Natural killer cell treated with Interleukin-12 subunit alpha and Interleukin-12 subunit beta and Interleukin-15 and Interleukin-18, amount 100 ng/mL, for 72 hours (primary cell): ENCODE measurements at regions not wholly inside any gene's neighbourhood (a gene's known extent, or its start where the extent isn't known, plus 50 kb on each side); places are given as distances from the start of the nearest gene placed in this dataset.

Source experiments
- ATAC-seq, 2 donors: fragments of 150-1000 bp; cut with Tn5 transposase in 1 of 2; sonication (Bioruptor Pico), chemical (Tn5 transposase) in 1 of 2; 2 replicates each; pipeline ENCODE4 v1.10.0; 2021
- DNase-seq: peaks from one replicate; pipeline ENCODE4 v3.0.0; 2022; ENCODE audit warnings: low spot score
- H3K27ac Mint-ChIP-seq, 2 donors: 1 replicate in 1 of 2; 2 replicates in 1 of 2; pipeline ENCODE4 v1.8.0; 2022; ENCODE audit warnings: mixed read lengths in 2 of 2, mild to moderate bottlenecking in 1 of 2, moderate library complexity in 1 of 2
- H3K27me3 Mint-ChIP-seq, 2 donors: 1 replicate in 1 of 2; 2 replicates in 1 of 2; pipeline ENCODE4 v1.8.0; 2022; ENCODE audit warnings: mixed read lengths in 2 of 2
- H3K36me3 Mint-ChIP-seq: one replicate; pipeline ENCODE4 v1.8.0; 2022; ENCODE audit warnings: mixed read lengths
- H3K4me1 Mint-ChIP-seq, 2 donors: 1 replicate in 1 of 2; 2 replicates in 1 of 2; pipeline ENCODE4 v1.8.0; 2022; ENCODE audit warnings: low read depth in 2 of 2, mixed read lengths in 2 of 2, mild to moderate bottlenecking in 1 of 2
- H3K4me3 Mint-ChIP-seq: one replicate; pipeline ENCODE4 v1.8.0; 2022; ENCODE audit warnings: mixed read lengths
- H3K9me3 Mint-ChIP-seq: 2 replicates; pipeline ENCODE4 v1.8.0; 2022; ENCODE audit warnings: mixed read lengths

DNA sequence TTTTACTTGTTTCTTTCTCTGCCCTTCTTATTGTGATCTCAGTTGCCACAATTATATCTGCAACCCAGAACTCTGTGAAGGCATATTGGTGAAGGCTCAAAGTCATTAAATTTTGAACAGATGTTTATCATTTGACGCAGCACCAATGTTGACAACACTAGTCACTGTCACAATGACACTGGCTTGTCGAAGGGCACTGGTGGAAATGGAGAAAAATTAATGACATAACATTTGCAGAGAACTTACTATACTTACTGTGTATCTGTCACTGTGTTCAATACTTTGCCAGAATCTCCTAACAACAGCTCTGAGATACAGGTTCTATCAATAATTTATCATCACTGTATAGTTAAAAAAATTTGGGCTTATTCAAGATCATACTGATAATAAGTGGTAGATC, 1213.7 kb downstream of the NCAM2 start:
- H3K4me3 Mint-ChIP-seq, result no peak overlapping the region
- ATAC-seq (no peak), DNase-seq (no peak)
- peaks cover 16% of the 10 kb centered on the region for H3K9me3 Mint-ChIP-seq
- H3K27ac Mint-ChIP-seq, result no peak overlapping the region
- H3K36me3 Mint-ChIP-seq, result peaks cover 9% of the 10 kb centered on the region
- H3K27me3 Mint-ChIP-seq, result no peaks in the 10 kb centered on the region
- H3K4me1 Mint-ChIP-seq, result no peaks in the 10 kb centered on the region

DNA sequence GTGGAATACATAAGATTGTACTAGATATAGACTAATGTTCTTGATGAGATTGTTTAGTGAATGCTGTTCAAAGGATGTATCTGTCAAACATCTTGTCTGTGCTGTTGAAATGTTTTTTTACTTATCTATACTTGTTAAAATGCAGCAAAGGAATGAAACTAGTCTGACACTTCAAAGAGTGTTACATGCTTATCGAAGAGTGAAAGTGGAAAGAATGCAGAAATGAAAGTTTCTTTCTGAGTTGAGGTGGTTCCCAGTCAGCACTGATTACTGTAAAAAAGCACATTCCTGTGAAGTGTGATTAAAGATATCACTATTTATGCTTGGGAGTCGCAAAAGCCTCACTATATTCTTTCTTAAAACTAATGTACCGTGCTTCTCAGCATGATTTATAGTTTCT, 1225.2 kb downstream of the NCAM2 start:
- Mint-ChIP-seq H3K27me3 (no peaks in the 10 kb centered on the region), H3K9me3 (peaks cover 7% of the 10 kb centered on the region), H3K36me3 (no peaks in the 10 kb centered on the region), H3K4me3 (no peak overlapping the region), H3K4me1 (no peaks in the 10 kb centered on the region), H3K27ac (no peak overlapping the region)
- DNase-seq (no peak), ATAC-seq (no peak)

DNA sequence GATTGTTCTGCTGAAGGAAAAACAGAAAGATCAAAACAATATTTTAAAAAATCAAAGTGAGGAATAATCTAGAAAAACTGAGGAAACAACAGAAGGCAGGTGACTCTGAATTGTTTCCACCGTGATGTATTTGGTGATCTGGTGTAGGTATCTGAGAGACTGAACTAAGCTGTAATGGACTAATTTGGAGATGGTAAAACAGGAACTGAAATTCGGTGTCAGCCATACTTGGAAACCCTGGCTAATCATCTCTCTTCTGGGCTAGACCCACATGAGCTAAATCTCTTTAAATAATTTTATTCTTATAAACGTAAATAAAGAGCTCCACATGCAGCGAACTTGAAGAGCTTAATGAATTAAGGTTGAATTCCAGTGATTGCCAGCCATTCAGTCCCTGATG, 1226.1 kb downstream of the NCAM2 start:
- ATAC-seq (no peak), DNase-seq (no peak)
- H3K36me3 Mint-ChIP-seq, result no peaks in the 10 kb centered on the region
- peaks cover 10% of the 10 kb centered on the region for H3K9me3 Mint-ChIP-seq
- no peaks in the 10 kb centered on the region for H3K27me3 Mint-ChIP-seq
- H3K27ac Mint-ChIP-seq, result no peak overlapping the region
- H3K4me1 Mint-ChIP-seq, result no peaks in the 10 kb centered on the region
- H3K4me3 Mint-ChIP-seq, result no peak overlapping the region

DNA sequence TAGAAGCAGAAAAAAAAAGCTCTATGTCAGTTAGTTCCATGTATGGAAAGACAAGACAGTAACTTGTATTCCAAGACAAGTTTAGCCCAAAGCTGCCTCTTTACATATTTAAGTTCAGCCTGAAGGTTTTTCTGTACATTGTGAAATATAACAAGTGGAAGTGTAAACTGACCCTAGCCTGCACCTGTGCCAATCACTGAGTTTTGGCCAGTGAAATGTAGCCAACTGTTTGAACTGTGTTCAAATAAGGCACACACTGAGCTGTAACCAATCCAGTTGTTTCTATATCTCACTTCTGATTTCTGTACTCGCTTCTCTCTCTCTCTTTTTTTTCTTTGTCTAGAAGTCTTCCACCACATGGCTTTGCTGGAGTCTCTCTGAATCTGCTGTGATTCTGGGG, 1227.1 kb downstream of the NCAM2 start:
- Mint-ChIP-seq H3K27ac (no peak overlapping the region), H3K36me3 (no peaks in the 10 kb centered on the region), H3K4me3 (no peak overlapping the region), H3K9me3 (peaks cover 7% of the 10 kb centered on the region), H3K27me3 (no peaks in the 10 kb centered on the region), H3K4me1 (no peaks in the 10 kb centered on the region)
- ATAC-seq (no peak), DNase-seq (no peak)

DNA sequence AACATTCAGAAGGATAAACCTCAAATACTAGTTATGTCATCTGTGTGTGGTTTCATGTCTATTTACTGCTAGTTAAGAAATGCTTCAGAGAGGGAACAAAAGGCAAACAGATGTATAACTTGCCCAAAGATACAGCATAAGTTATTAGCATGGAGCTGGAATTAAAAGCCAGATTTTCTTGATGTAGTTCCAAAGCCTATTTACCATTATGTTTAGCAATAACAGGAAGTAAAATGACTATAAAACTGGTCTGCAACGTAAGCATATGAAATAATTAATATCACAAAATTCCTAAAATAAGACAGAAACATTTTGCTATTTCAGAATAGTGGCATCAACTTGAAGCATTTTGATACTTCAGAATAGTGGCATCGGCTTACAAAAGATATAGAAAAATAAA, 1232.8 kb downstream of the NCAM2 start:
- DNase-seq (no peak), ATAC-seq (no peak)
- Mint-ChIP-seq H3K4me1 (no peaks in the 10 kb centered on the region), H3K4me3 (no peak overlapping the region), H3K27me3 (no peaks in the 10 kb centered on the region), H3K9me3 (peaks cover 9% of the 10 kb centered on the region), H3K36me3 (no peaks in the 10 kb centered on the region), H3K27ac (no peak overlapping the region)

DNA sequence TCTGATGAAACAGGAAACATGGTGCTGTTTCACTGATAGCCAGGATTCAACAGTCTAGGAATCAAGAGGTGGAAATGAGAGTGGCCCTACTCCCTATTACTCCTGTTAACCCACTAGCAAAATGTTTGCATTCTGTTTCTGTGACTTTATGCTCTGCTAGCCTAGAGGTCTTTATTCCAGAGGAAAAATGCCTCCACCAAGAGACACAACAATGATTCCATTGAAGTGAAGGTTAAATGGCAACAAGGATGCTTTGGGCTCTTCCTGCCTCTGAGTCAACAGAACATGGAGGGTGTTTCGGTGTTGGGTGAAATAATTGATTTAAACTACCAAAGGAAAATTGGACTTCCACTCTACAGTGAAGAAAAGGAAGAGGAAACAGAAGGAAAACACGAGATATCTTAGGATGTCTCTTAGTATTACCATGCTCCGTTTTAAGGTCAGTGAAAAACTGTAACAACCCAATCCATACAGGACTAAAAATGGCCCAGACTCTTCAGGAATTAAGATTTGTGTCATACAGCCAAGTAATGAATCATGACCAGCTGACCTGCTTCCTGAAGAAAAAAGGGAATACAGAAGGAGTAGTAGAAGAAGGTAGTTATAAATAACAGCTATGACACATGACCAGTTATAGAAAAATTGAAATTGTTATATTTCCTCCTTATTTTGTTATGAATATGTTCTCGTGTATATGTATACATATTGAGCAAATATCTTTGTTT, 1237.8 kb downstream of the NCAM2 start:
- no peak for DNase-seq
- no peaks in the 10 kb centered on the region for H3K4me1 Mint-ChIP-seq
- H3K27ac Mint-ChIP-seq, result no peak overlapping the region
- no peak overlapping the region for H3K4me3 Mint-ChIP-seq
- H3K9me3 Mint-ChIP-seq, result peaks cover 29% of the 10 kb centered on the region
- no peaks in the 10 kb centered on the region for H3K27me3 Mint-ChIP-seq
- no peak for ATAC-seq
- peaks cover 4% of the 10 kb centered on the region for H3K36me3 Mint-ChIP-seq

DNA sequence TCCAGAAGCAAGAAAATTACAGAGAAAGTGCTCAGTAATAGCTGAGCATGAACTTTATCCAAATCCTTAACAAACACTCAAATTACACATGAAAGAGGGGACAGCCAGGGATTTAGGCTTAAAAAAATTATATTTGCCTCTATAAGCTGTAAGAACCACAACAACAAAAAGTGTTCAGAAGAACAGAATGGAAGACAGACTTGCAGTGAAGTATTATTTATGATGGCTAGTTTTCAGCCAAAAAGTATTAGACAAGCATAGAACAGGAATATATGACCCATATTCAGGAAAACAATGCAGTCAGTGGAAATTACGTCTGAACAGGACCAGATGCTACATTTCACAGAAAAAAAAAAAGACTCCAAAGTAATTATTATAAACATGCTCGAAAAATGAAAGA, 1246.3 kb downstream of the NCAM2 start:
- DNase-seq, result no peak
- Mint-ChIP-seq H3K27me3 (no peaks in the 10 kb centered on the region), H3K36me3 (peaks cover 4% of the 10 kb centered on the region), H3K4me1 (no peaks in the 10 kb centered on the region), H3K4me3 (no peak overlapping the region), H3K9me3 (peaks cover 15% of the 10 kb centered on the region), H3K27ac (no peak overlapping the region)
- no peak for ATAC-seq

DNA sequence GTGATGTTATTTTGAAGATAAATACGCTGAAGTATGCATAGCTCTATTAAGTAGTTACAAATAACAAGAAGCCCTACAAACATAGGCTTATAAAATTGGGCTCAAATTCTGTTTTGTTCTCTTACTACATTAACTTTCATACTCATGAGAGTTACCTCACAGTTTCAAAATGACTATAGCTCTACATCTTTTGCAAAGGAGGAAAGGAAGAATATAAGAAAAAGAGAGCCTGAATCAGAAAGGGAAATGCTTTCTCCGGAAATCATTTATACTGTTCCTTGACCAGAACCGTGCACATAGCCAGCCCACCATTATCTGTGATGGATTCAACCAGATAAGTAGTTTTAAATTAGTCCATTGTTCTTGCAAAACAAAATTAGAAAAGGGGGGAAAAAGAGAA, 1252.1 kb downstream of the NCAM2 start:
- Mint-ChIP-seq H3K27ac (no peak overlapping the region), H3K4me1 (no peaks in the 10 kb centered on the region), H3K9me3 (peaks cover 20% of the 10 kb centered on the region), H3K27me3 (no peaks in the 10 kb centered on the region), H3K36me3 (peaks cover 6% of the 10 kb centered on the region), H3K4me3 (no peak overlapping the region)
- DNase-seq (no peak), ATAC-seq (no peak)

DNA sequence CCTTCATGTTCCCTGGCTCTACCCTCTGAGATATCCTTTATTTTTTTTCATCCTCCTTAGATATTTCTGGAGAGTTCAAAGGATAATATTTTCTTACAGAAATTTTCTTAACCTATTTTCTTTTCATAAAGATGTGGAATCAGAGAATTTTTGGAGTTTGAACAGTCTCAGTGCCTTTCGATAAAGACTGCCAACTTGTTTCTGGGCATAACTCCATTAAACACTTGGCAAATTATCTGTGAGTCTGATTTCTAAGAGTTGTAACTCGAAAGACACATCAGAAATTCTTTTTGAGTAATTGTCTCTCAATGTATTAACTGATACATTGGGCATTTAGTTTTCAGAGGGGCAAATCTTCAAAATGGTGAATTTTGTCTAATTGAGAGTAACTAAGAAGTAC, 1255.6 kb downstream of the NCAM2 start:
- peaks cover 22% of the 10 kb centered on the region for H3K9me3 Mint-ChIP-seq
- DNase-seq (no peak), ATAC-seq (no peak)
- H3K27ac Mint-ChIP-seq, result no peak overlapping the region
- no peaks in the 10 kb centered on the region for H3K4me1 Mint-ChIP-seq
- no peak overlapping the region for H3K4me3 Mint-ChIP-seq
- no peaks in the 10 kb centered on the region for H3K27me3 Mint-ChIP-seq
- peaks cover 6% of the 10 kb centered on the region for H3K36me3 Mint-ChIP-seq

DNA sequence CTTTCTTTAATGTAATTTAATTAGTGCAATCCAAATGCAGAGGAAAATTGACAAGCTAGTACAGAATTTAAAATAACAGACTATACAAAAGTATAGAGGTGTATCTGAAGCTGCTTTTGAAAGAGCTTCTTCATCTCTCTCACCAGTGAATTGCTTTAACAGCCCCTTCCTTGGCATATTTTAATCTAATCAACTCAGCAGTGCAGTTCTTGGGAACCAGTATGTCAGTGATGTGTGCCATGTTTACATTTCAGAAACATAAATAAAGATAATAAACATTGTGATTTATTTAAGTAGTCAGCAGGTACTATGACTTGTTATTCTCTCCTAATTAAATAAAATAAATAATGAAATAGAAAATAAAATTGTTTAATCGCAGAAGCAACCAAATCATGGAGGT, 1260.6 kb downstream of the NCAM2 start:
- DNase-seq (no peak), ATAC-seq (no peak)
- Mint-ChIP-seq H3K36me3 (peaks cover 6% of the 10 kb centered on the region), H3K4me3 (no peak overlapping the region), H3K27ac (no peak overlapping the region), H3K9me3 (peaks cover 16% of the 10 kb centered on the region), H3K27me3 (no peaks in the 10 kb centered on the region), H3K4me1 (no peaks in the 10 kb centered on the region)

DNA sequence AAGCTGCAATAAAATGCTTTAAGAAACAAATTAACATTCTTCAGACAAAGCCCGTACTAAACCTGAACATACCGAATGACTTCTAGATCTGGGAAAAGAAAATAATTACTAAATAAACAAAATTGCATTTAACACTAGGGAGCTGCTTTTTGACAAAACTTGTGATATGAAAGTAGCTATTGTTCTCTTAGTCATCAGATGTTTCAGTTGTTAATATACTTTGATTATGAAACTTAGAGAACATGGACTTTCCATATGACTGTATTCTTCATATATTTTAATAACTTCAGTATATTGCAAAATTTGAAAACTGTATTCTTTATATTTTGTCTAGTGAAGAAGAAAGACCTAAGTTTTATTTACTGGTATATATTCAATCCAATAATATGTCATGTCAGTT, 1262.1 kb downstream of the NCAM2 start:
- ATAC-seq, result no peak

DNA sequence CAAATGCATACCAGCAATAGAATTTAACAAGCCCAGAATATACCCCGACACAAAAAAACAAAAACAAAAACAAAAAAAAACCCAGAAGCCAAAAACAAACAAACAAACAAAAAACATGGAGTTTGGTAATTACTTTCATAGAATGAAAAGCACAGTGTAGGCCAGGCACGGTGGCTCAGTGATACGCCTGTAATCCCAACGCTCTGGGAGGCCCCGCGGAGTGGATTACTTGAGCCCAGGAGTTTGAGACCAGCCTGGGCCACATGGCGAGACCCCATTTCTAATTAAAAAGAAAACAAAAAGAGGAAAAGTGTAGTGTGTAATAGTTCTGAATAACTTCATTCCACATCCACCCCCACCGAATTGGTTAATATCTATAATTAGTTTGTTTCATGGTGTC, 1265.7 kb downstream of the NCAM2 start:
- DNase-seq, result no peak
- Mint-ChIP-seq H3K27me3 (no peaks in the 10 kb centered on the region), H3K4me3 (no peak overlapping the region), H3K27ac (no peak overlapping the region), H3K4me1 (no peaks in the 10 kb centered on the region), H3K9me3 (peaks cover 7% of the 10 kb centered on the region), H3K36me3 (peaks cover 6% of the 10 kb centered on the region)
- ATAC-seq, result no peak

More for the DNA sequence above, 1262.1 kb downstream of the NCAM2 start:
- DNase-seq, result no peak
- Mint-ChIP-seq H3K27me3 (no peaks in the 10 kb centered on the region), H3K4me1 (no peaks in the 10 kb centered on the region), H3K4me3 (no peak overlapping the region), H3K27ac (no peak overlapping the region), H3K36me3 (peaks cover 6% of the 10 kb centered on the region), H3K9me3 (peaks cover 6% of the 10 kb centered on the region)

DNA sequence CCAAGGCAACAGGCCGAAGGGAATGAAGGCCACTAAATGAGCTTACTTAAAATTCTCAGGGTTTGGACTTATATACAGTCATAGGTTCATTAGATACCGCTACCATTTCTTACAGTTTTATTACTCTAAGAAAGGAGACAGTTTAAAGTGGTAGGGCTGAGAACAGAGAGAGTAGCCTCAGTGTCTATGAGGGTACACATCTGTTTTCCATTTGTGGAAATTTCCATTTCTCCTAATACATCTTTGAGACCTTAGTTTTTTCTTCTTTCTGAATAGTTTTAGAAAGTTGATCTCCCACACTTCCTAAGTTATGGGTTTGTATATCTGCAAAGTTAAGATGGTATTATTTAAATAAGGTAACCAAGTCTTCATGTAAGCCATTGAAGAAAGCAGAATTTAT, 1279.1 kb downstream of the NCAM2 start:
- DNase-seq, result no peak
- no peaks in the 10 kb centered on the region for H3K4me1 Mint-ChIP-seq
- no peak overlapping the region for H3K27ac Mint-ChIP-seq
- H3K36me3 Mint-ChIP-seq, result no peaks in the 10 kb centered on the region
- no peak overlapping the region for H3K4me3 Mint-ChIP-seq
- no peaks in the 10 kb centered on the region for H3K27me3 Mint-ChIP-seq
- H3K9me3 Mint-ChIP-seq, result peaks cover 13% of the 10 kb centered on the region
- no peak for ATAC-seq

DNA sequence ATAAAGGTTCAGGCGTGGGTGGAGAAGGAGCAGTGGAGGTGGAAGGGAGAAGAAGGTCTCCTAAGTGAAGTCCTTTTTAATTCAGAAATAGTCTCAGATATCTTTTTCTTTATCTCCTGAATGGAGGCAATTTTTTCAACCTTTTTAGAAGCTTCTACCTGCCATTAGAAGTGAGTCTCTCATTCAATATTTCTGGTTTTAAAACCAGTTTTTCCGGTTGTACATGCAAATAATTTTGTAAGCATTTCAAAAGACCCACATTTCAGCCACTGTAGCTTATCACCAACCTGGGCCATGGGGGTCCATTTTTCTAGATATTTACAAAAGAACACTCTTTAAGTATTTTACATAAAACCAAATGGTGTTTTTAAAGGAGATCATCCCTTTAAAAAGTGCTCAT, 1280.2 kb downstream of the NCAM2 start:
- DNase-seq (no peak), ATAC-seq (no peak)
- H3K27ac Mint-ChIP-seq, result no peak overlapping the region
- H3K4me1 Mint-ChIP-seq, result no peaks in the 10 kb centered on the region
- no peaks in the 10 kb centered on the region for H3K27me3 Mint-ChIP-seq
- H3K4me3 Mint-ChIP-seq, result no peak overlapping the region
- peaks cover 16% of the 10 kb centered on the region for H3K9me3 Mint-ChIP-seq
- H3K36me3 Mint-ChIP-seq, result no peaks in the 10 kb centered on the region

DNA sequence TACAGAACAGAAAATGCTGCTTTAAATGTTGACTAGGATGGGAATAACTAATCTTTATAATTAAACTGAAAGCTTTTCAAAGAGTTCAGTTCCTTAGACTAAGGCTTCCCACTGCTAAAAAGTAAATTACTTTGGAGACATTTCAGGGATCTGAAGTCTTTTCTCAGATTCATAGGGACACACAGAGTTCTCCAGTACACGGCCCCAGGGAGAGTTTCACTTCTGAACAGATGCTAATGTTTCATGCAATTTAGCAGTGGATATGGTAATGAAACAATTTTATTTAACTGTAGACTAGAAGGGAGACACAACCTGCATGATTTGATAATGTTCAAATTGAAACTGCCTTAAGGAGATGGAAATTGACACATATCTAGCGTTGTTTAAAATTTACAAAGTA, 1282.6 kb downstream of the NCAM2 start:
- no peaks in the 10 kb centered on the region for H3K36me3 Mint-ChIP-seq
- no peaks in the 10 kb centered on the region for H3K27me3 Mint-ChIP-seq
- H3K27ac Mint-ChIP-seq, result no peak overlapping the region

More for the DNA sequence above, 1282.6 kb downstream of the NCAM2 start:
- no peak for DNase-seq
- Mint-ChIP-seq H3K4me1 (no peaks in the 10 kb centered on the region), H3K4me3 (no peak overlapping the region), H3K9me3 (peaks cover 10% of the 10 kb centered on the region)
- ATAC-seq, result no peak
